ENCODE measurements at regions not wholly inside any gene's neighbourhood (a gene's known extent, or its start where the extent isn't known, plus 50 kb on each side); places are given as distances from the start of the nearest gene placed in this dataset.

GRCh38 chr10:118809357-118810220 lies 54.8 kb upstream of the CACUL1 start:
- Histone ChIP-seq H4K20me1 (ENCODE audit: insufficient read depth) (no peaks in the 10 kb centered on the region), H3K9me2 (no peaks in the 10 kb centered on the region), H3K9ac (no peak overlapping the region), H3K4me3 (ENCODE audit: low read depth in 2 of 2, low read length in 1 of 2) (no peak overlapping the region), H3K9me3 (no peaks in the 10 kb centered on the region), H2AFZ (ENCODE audit: low read depth) (no peak overlapping the region), H3K4me2 (no peak overlapping the region), H3F3A (replicated peaks; ENCODE audit: insufficient read depth) (no peaks in the 10 kb centered on the region), H3K27me3 (ENCODE audit: insufficient read depth) (no peaks in the 10 kb centered on the region), H3K36me3 (replicated peaks in 1 of 2; ENCODE audit: control insufficient read depth in 1 of 2, insufficient read depth in 2 of 2, low read length in 1 of 2) (no peaks in the 10 kb centered on the region), H3K27ac (ENCODE audit: low read depth in 2 of 2, low read length in 1 of 2) (no peak overlapping the region), H3K79me2 (ENCODE audit: insufficient read depth) (no peaks in the 10 kb centered on the region), H3K4me1 (ENCODE audit: control insufficient read depth in 1 of 2, insufficient read depth in 2 of 2, low read depth in 1 of 2, low read length in 1 of 2) (no peaks in the 10 kb centered on the region)
- POLR2A ChIA-PET, result no interaction called here
- CTCF ChIA-PET, result interaction anchor here (0.5 to 1.2 kb wide), 3 partner anchors 43 to 242 kb away, joined by 3 read pairs; no protein-coding TSS in a partner anchor
- DNase-seq, result no peak
- TF ChIP-seq ELF1 (IDR thresholded peaks at IDR 0.05) (no peak), TEAD4 (IDR thresholded peaks at IDR 0.05; ENCODE audit: borderline replicate concordance, insufficient read depth) (no peak), FOXM1 (IDR thresholded peaks at IDR 0.05; ENCODE audit: low read depth) (no peak), ZBTB33 (IDR thresholded peaks at IDR 0.05; ENCODE audit: borderline replicate concordance, low read depth) (no peak), POLR2AphosphoS5 (IDR thresholded peaks at IDR 0.05; ENCODE audit: low read depth, low read length) (no peak), FOXJ3 (CRISPR knock-in tag; IDR thresholded peaks at IDR 0.05) (no peak), MEF2A (IDR thresholded peaks at IDR 0.05; ENCODE audit: borderline replicate concordance, low read depth) (no peak), NFIC (IDR thresholded peaks at IDR 0.05; ENCODE audit: borderline replicate concordance) (no peak), TCF12 (IDR thresholded peaks at IDR 0.05) (no peak), RXRA (IDR thresholded peaks at IDR 0.05; ENCODE audit: borderline replicate concordance, low read depth) (no peak), TAF1 (IDR thresholded peaks at IDR 0.05; ENCODE audit: borderline replicate concordance, low read depth, low read length) (no peak), SIN3A (IDR thresholded peaks at IDR 0.05; ENCODE audit: borderline replicate concordance, low read depth, low read length) (no peak), GATA2 (CRISPR knock-in tag; IDR thresholded peaks at IDR 0.05) (no peak), YY1 (IDR thresholded peaks at IDR 0.05; ENCODE audit: low read depth) (no peak), RAD21 (IDR thresholded peaks at IDR 0.05; ENCODE audit: low read length) (no peak), GABPA (IDR thresholded peaks at IDR 0.05; ENCODE audit: low read depth) (no peak), CHD2 (IDR thresholded peaks at IDR 0.05; ENCODE audit: low read length, partially characterized antibody) (no peak), RCOR1 (IDR thresholded peaks at IDR 0.05; ENCODE audit: low read length) (no peak), MAX (IDR thresholded peaks at IDR 0.05; ENCODE audit: low read depth) (no peak)
- TF ChIP-seq, protein P1, sequence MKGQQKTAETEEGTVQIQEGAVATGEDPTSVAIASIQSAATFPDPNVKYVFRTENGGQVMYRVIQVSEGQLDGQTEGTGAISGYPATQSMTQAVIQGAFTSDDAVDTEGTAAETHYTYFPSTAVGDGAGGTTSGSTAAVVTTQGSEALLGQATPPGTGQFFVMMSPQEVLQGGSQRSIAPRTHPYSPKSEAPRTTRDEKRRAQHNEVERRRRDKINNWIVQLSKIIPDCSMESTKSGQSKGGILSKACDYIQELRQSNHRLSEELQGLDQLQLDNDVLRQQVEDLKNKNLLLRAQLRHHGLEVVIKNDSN (IDR thresholded peaks at IDR 0.05; ENCODE audit: borderline replicate concordance, low read depth), result no peak
- 63% methylated on average over 12 of the region's 20 CpGs for WGBS (ENCODE audit: low lambda C conversion rate)
